GM12891 (cell line): ENCODE measurements at regions not wholly inside any gene's neighbourhood (a gene's known extent, or its start where the extent isn't known, plus 50 kb on each side); places are given as distances from the start of the nearest gene placed in this dataset.

ENCODE experiments used
- POLR2AphosphoS5 ChIP-seq: IDR thresholded peaks from 2 replicates; pipeline ENCODE4 v1.6.1; 2011; ENCODE audit warnings: low read depth, low read length, control low read depth
- SPI1 ChIP-seq: IDR thresholded peaks from 2 replicates; pipeline ENCODE4 v1.6.1; 2011; ENCODE audit warnings: low read depth, low read length, control low read depth

DNA sequence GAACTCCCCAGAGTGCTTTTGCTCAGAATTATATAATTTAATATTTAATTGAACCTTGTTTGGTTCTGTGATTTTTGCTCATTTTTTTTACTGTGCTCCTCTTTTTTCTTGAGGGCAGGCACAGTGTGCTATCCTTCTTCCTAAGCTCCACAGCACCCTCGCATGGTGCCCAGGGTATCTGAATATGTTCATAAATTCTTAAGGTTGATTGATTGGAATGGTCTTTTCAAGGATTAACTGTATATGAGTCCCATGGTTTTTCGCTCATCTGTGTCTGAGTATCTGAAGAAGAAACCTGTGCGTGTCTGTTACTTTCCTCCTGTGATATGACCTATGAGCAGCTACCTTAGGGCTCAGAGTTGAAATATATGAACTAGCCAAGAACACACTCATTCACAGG, 393.7 kb downstream of the HLX start:
- no peak for TF ChIP-seq POLR2AphosphoS5
- no peak for TF ChIP-seq SPI1
